Brain pericyte (primary cell): ENCODE measurements at regions not wholly inside any gene's neighbourhood (a gene's known extent, or its start where the extent isn't known, plus 50 kb on each side); places are given as distances from the start of the nearest gene placed in this dataset.

Source experiments
- DNase-seq: peaks from one replicate; pipeline ENCODE4 v3.0.0-alpha.2; 2012; ENCODE audit warnings: low read depth, low spot score

DNA sequence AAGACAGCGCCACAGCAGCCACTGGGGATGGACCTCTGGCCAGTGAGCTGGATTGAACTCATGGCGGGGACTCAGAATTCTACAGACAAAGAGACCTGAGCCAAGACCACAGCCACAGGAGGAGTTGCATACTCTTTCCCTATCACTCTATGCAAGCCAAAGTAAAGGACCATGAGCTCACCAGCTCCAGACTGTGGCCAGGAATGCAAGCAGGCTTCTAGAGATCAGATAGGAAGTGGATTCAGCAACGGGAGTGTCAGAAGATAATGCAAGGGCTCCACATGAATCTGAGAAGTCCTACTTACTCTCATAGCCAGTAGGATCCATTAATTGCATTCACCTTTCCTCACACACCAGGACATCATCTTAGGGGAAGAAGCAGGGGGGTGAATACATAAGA is 415.4 kb upstream of the POU3F3 start:
- no peak for DNase-seq

DNA sequence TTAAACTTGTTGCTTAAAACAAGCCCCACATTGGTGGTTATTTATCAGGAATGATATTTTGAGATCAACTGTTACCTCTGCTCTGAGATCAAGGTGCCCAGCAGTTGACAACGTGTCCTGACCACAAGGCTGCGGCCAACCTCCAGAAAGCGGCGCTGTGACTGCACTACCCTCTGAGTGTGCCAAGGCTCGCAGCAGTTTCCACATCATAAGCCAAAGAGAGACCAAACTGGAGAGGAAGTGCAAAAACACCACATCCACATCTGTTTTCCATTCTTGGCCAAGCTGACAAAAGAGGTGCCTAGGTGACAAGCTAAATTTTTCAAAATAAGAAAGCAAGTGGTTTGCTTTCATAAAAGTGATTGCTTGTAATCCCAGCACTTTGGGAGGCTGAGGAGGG is 410.8 kb upstream of the POU3F3 start:
- no peak for DNase-seq

DNA sequence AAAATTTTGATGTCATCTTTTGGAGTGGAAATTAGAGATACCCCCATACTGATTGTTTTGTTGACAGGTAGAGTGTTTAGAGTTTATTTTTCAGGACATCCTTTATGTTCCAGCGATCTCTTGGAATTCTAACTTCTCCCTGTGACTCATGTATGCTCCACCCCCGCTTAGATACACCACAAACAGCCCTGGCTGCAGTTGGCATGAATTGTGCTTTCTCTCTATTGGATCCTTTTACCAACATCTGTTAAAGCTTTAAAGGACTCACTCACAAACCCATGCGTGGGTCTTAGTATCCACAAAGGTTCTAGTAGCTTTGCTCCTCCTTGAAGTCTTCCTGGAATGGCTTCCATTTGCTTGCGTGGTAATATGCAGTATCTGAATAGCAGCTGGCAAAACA is 409.5 kb upstream of the POU3F3 start:
- DNase-seq: no peak

DNA sequence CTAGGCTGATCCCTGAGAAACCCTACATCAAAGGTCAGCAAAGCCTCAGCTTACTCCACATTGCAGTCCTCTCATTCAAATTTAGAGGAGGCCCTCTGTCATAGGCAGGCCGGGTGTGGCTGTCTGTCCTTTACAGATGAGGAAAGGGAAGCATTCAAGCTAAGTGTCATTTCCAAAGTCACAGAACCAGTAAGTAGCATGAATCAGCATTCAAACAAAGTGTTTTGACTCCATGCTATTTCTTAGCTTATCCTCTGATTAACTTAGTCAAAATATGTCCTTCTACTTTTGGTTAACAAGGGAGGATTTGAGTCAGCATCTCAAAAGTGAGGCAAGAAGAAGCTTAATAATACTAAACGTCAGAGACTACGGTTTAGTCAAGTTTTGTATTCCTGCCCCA is 409.0 kb upstream of the POU3F3 start:
- DNase-seq: no peak

DNA sequence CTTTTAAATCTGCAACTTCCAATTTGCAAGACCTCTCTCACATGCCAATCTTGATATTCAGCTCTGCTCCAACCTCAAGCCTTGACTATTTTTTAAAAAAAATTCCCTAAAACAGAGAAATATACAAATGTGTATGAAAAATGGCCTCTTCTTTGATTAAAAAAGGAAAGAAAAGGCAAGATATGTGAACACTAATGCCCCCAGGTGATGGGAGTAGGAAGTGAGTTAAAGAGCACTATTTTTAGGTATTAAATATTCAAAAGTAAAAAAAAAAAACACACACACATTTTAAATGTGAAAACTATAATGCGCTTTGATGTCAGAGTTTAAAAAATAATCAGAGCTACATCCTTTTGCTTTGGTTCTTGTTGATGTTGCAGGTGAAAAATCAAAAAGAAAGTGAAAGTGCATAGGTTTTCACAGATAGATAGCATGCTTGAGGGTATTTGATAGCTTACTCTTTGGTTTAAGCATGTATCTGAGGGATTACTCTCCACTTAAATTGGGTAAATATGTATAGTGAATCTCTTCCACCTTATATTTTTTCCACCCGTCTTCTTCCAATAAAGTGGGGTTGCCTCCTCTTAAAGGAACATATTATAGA is 406.0 kb upstream of the POU3F3 start:
- DNase-seq: no peak

DNA sequence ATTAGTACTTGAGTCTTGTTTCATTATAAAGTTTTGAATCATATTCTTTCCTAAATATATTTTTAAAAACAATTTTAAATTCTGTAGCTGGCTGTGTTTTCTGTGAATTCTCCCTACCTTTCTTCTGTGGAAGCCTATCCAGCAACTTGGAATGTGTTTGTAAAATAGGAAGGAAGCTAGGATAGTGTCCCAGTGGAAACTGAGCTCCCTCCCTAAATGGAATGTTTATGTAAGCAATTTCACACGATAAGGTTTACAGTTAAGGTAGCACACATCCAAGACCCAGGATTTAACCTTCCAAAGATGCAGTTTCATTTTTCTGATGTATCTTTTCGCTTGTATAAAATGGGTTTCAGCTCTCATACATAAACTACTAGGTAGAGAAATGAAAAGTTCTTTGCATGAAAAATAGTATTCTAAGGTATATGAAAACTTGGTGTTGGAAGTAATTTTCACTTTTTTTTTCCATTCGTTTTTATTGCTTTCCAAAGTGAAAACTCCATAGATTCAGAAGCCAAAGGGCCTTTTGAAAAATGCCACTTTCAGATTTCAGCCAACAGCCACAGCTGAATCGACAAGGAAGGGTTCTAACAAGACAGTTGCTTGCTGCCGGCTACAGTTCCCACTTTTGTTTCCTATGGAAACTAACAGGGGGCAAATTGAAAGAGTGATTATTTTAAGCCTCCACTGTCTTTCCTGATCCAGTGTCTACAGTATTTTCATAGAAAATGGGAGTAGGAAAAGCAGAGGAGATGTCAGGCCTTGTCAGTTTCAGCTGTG is 405.1 kb upstream of the POU3F3 start:
- DNase-seq: no peak

DNA sequence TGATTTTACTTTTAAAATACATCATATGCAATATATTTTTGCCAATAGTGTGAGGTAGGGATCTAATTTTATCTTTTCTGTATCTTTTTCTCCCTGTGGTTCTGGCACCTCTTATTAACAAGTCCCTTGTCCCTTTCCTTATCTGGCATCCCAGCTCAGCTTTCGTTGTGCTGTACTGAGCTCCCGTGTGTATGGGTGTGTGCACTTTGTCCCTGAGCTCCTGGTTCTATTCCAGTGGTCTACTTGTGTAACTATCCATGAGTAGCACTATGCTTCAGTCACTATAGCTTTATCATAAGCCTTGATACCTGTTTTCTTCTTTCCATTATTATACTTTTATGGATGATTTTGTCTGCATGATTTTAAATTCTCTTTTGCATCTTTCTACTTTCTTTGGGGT is 401.4 kb upstream of the POU3F3 start:
- DNase-seq: no peak

DNA sequence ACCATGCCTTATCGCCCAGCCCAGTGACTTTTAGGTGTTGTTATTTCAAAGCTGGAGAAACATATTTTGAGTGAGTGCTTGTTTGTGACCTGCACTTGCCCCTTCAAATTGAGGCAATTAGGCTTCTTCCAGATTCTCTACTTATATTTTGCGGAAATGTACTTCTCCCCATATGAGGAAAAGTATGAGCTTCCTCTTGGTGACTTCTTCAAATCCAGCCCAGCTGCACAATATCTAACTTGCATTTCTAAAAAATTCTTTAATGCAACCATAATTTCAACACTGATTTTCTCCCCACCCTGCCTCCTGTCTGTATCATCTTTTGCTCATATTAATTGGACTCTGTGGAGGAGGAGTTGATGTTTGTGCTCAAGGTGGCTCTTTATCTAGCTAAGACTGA is 391.2 kb upstream of the POU3F3 start:
- no peak for DNase-seq

DNA sequence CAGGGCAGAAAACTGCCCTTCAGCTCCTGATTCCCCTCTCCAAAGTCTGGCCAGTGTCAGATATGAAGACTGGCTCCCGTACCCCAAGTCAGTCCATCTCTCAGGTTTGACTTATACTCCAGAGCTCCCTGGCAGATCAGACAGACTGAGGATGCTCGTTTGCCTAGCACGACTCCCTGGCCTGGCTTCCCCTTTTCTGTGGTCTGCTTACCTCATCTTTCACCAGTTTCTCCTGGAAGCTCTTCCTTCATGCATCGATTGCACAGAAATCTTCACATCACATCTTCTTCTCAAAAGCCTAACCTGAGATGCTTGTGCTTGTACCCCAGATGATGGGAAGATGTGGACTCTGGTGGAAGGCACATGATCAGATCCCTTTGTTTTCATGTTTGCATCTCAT is 387.9 kb upstream of the POU3F3 start:
- DNase-seq: no peak

DNA sequence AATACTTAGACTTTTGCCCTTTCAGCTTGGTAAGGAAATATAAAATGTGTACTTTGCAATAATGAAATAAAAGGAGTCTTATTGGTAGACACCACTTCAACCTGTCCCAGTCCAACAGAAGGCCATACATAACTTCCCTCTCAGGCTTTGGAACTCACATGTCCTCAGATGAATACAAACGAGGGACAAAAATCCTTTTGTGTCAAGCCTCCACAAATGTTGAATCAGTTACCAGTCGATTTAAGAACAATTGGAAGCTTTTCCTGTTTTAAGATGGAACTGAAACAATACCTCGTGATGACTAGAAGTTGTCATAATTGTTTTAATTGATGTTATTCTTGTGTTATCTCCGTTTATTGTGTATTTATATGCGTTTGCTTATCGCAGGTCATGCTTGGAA is 385.1 kb upstream of the POU3F3 start:
- DNase-seq: no peak

DNA sequence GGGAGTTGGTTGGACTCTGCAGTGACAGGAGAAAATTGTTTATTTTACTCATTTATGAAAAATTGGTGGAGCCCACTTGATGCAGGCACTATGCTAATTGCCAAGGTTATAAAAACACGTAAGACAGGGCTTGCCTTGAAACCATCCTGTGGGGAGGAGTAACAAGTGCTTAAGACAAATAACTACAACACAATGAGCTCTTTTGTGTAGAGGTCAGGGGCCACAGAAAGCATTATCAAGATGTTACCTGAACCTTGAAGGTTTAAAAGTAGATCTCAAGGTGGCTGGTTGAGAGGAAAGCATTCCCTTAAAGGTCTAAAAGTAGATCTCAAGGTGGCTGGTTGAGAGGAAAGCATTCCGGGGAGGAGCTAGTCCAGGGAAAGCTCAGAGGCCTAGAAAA is 381.8 kb upstream of the POU3F3 start:
- DNase-seq: no peak

DNA sequence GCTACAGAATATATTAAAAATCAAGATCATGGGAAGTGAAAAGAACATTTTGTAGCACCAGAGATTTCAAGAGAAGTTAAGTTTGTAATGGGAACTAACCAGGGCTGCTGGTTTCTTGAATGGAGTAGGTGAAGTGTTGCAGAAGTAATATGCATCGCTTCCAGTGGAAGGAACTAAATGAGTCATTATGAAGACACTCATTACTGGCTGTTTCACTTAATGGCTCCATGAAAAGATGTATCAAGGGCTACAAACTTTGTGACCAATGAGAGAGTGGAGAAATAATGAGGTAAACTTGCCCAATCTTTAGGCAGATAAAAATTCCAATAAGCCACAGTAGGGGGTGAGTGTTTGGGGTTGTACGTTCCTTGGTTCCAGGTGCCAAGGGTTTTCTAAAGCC is 380.4 kb upstream of the POU3F3 start:
- DNase-seq: no peak

DNA sequence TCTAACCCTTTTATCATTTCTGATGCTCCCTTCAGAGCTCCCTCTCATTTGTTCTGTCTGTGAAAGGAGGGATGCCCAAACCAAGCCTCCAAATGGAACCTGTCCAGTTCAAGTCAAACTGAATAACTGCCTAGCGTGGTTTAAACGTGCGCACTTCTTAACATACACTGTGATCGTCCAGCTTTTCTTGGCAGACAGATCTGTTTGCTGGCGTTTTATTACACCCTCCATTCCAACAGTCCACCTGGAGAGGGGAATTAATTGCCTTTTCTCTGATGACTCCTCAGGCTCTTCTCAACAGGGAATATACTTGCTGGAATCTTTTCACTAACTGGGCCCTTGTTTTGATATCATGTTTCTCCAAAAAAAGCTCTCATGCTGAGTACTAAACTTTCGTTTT is 379.2 kb upstream of the POU3F3 start:
- no peak for DNase-seq

DNA sequence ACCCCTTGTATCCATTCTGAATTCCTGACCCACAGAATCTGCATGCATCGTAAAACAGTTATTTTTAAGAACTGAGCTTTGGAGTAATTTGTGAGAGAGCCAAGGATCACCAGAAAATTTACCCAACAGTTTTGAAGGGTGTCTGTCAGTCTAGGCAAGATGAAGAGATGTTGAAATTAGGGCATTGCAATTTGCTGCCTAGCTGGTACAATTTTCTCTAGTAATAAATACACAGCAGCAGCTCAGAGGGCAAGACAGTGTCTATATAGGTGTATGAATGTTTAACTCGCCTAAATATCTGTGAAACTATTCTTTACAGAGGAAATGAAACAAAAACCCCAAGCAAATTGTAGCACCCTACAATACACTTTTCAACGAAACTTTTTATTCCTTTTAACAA is 377.8 kb upstream of the POU3F3 start:
- no peak for DNase-seq

DNA sequence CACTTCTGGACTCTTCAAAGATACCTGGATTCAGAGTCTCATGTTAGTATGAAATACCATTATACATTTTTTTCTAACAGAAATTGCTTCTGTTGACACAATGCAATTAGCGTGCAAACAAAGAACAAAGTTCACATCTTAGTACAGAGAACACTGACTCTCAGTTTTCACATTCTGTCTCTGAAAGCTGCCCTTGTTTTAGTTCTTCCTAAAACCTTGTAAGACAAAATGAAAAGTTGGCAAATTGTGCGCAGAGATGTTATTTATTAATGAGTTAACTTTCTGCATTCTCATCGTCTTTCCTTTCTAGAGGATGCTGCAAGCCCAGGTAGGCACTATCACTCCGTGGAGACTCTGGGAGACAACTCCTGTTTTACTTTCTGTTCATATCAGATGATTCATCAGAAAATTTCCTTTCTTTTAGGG is 377.3 kb upstream of the POU3F3 start:
- DNase-seq: no peak

DNA sequence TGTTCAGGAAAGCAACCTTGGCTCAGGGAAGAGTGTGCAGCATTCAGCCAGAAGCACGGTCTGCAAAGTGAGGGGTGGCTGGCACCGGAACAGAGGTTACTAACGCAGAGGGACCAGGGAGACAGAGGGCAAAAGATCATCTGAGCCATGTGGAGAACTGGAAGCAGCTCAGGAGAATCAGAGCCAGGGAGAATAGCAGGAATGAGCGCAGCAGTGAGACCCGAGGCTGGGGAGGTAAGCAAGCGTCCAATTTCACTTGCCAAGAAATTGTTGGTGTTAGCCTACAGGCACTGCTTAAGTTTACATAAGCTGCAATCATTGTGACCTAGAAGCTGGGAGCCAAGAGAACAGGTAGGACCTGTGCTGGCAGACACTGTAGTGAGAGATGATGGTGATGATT is 372.6 kb upstream of the POU3F3 start:
- DNase-seq: no peak

DNA sequence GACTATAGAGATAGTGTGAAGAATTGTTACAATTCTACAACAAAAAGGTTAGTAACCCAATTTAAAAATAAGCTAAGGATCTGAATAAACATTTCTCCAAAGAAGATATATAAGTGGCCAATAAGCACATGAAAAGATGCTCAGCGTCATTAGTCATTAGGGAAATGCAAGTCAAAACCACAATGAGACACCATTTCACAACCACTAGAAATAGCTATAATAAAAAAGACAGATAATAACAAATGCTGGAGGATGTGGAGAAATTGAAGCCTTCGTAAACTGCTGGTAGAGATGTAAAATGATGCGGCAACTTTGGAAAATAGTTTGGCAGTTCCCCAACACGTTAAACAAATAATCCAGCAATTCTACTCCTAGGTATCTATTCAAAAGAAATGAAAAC is 366.5 kb upstream of the POU3F3 start:
- DNase-seq: no peak

DNA sequence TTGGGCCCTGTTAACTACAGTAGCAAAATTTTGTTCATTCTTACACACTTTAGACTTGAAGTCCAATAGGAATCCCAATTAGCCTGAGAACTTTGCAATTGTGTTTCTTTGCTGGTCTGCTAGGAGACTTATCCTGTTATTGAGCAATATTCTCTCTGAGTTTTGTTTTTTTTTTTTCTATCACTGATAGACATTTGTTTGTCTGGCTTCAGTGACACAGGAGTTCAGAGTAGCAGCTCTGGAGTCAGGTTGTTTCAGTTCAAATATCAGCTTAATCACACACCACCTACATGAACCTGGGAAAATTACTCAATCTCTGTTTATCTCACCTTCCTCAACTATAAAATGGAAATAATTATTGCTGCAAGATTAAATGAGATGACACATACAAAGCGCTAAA is 360.2 kb upstream of the POU3F3 start:
- DNase-seq: no peak

DNA sequence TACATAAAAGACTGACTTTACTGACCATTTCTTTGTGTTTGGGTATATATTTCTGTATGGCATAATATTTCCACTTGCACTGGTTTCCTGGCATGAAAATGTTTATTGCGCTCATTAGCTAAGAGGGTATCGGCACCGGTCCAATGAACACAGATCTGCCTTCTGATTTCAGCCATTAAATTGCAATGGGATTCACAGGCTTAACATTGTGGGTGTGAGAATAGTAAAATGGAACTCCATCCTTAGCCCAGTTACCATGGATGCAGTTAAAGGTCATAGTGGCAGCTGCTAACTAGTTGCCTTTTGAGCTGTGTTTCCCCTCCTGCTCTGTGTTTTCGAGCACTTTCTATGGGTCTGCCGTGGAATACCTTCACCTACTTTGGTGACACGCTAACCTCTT is 352.6 kb upstream of the POU3F3 start:
- no peak for DNase-seq

DNA sequence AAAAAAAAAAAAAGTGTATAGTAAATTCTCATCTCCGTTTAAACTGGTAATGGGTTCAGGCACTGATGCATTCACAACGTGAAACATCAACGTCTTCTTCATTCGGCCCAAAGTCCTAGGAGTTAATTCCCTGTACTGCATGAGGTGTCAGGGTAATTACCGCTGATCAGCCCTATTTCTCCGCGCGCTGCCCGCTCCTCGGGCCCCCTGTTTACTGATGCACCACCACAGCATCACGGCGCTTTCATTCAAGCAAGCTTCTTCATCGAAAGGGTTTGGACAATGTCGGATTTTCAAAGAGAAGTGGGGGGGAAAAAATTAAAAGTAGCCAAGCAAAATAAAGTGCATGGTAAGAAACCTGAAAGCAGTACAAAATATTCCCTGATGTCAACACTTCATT is 352.0 kb upstream of the POU3F3 start:
- DNase-seq: no peak

DNA sequence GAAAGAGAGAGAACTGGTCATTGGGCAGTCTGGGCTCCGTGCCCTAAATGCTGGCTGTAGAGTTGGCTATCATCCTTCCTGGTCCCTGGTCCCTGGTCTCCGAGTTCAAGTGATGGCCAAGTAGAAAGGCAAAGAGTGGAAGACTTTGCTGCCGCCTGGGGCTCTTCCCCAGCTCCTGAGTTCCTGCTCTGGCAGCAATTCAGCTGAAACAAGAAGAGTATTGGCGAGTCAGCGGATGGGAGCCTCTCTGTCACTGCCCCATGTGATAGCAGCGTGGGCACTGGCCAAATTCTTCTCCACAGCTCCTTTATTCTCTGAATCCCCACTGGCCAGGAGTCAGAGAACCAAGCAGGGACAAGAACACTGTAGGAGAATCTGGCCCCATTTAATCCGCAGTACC is 351.0 kb upstream of the POU3F3 start:
- no peak for DNase-seq

DNA sequence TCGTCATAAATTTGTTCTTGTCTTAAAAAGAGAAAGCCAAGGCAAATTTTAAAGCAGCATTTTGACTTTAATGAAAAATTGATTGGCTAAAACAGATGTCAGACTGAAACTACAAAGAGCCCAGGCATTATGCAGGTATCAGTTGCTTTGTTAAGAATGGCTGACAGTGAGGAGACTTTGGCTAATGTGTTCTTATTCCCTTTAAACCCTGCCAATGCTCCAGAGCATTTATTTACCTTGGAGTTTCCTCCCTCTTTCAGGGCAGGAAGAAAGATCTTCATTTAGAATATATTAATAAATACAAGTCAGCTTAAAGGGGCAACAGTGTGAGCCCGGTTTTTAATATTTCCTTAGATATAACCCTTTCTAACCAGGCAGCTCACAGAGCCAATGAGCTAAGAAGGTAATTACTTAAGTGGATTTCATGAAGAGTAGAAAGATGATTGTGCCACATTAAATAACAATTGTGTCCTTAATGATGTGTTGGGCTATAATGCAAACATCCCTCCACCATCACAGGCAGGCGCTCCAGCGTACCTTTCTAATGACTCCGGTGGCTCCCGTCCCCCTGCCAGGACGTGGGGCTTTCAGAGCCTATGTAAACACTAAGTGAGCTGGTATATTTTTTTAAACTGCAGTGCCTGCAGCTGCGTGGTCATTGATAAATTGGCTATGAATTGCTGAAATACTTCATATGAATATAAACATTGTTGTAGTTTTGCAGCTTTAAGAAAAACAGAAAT is 349.4 kb upstream of the POU3F3 start:
- DNase-seq: no peak

DNA sequence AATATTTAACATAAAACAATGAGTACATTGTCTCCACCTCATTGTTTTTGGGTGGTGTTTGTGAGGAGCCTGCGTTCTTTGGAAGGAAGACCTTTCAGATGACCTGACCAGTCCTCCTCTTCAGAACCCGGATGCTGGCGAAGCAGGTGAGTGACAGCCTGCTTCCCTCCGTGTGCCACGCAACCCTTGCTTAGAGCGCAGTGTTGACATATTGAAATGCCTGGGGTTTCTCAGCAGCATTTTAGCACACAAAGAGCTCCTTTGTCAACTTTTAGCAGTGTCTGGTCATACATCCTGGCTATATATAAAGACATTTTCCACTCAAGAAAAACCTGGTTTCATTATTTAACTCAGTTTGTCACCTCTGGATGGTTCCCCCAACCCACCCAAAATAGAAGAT is 335.7 kb upstream of the POU3F3 start:
- DNase-seq: no peak
